HUES6 (cell line): ENCODE measurements at regions not wholly inside any gene's neighbourhood (a gene's known extent, or its start where the extent isn't known, plus 50 kb on each side); places are given as distances from the start of the nearest gene placed in this dataset.

Experiments used
- H3K27ac ChIP-seq: 2 replicates; pipeline ENCODE4 v1.7.0; 2013; ENCODE audit warnings: low read depth, mild to moderate bottlenecking, low read length, inconsistent platforms
- H3K27me3 ChIP-seq: 2 replicates; pipeline ENCODE4 v1.6.1; 2013; ENCODE audit warnings: low read length; ENCODE audit not compliant: control insufficient read depth, insufficient read depth
- H3K36me3 ChIP-seq: 2 replicates; pipeline ENCODE4 v1.6.1; 2013; ENCODE audit warnings: low read length; ENCODE audit not compliant: control insufficient read depth, insufficient read depth
- H3K4me1 ChIP-seq: 2 replicates; pipeline ENCODE4 v1.6.1; 2013; ENCODE audit warnings: low read length; ENCODE audit not compliant: control insufficient read depth, insufficient read depth
- H3K4me3 ChIP-seq: 2 replicates; pipeline ENCODE4 v1.5.1; 2013; ENCODE audit warnings: low read depth, low read length
- H3K9ac ChIP-seq: one replicate; pipeline ENCODE4 v1.6.1; 2013; ENCODE audit warnings: mild to moderate bottlenecking, low read length
- H3K9me3 ChIP-seq: 2 replicates; pipeline ENCODE4 v1.6.1; 2013; ENCODE audit warnings: low read depth, low read length; ENCODE audit not compliant: control insufficient read depth, insufficient read depth

DNA sequence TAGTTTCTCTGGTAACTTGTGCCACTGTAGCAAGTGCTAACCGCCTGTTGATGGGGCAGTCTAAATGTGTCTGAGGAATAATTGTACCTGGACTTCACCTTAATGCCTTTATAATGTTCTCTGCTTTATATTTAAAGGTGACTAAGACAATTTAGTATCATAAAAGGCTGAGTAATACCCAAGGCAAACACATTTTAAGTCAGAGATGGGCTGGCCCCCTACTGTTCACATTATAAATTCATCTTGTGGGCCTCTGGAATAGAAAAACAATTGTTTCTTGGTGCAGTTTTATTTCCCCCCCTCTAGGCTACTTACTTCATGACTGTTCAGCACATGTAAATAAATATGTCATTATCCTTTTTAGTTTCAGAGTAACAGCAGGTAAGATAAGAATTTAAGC is 559.3 kb upstream of the PIK3C3 start:
- no peak overlapping the region for H3K4me3 ChIP-seq
- no peaks in the 10 kb centered on the region for H3K36me3 ChIP-seq
- H3K4me1 ChIP-seq, result peaks cover 14% of the 10 kb centered on the region; the same call in 1 of the 2 replicates
- H3K27ac ChIP-seq, result no peak overlapping the region
- H3K9me3 ChIP-seq, result no peaks in the 10 kb centered on the region
- no peak overlapping the region for H3K9ac ChIP-seq
- H3K27me3 ChIP-seq, result no peaks in the 10 kb centered on the region

DNA sequence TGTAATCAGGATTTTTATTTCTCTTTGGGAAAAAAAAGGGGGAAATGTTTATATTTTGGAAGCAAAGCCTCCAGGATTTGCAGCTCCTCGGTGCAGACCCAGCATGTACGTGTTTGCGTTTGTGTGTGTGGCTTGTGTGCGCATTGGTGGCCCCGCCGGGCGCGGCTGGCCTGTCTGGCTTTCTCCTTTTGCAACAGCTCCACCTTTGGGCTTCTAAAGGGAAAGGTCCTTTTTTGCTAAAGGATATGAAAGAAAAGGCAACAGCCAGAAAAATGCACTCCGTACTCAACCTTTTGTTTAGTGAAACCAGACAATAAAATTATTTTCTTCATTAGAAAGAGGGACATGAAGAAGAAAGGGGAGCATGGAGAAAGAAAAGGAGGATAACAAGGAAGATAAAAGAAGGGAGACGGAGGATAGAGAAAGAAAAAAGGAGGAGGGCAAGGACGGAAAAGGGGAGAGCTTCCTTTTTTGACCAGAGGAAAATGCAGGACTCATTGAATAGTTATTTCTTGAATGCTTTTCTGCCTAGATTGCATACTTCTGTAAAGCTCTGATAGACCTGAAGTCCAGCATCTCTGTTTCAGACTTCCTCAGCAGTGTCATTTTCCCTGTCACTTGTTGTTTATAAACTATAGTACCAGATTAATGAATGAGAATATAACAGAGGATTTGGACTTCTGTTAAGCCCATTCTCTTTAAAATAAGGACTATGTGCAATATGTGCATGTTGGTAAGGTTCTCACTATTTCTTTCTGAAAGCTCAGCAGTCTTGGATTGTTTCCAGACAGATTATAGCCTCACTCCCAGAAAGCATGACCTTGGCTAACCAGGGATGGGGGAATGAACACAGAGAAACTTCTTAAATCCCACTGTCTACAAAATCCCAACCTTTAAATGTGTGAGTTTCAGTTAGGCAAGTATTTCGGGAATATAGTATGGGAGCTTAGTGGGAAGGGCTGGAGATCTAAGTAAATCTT is 563.1 kb upstream of the PIK3C3 start:
- no peak overlapping the region; the same call in 1 of the 2 replicates for H3K27ac ChIP-seq
- H3K36me3 ChIP-seq, result no peaks in the 10 kb centered on the region
- no peaks in the 10 kb centered on the region for H3K27me3 ChIP-seq
- peaks cover 20% of the 10 kb centered on the region; the same call in 1 of the 2 replicates for H3K4me1 ChIP-seq
- no peaks in the 10 kb centered on the region for H3K9me3 ChIP-seq
- H3K4me3 ChIP-seq, result 0 out of 2 replicates have a peak overlapping the region, but pooled peaks have one; percentile 22
- H3K9ac ChIP-seq, result no peak overlapping the region

DNA sequence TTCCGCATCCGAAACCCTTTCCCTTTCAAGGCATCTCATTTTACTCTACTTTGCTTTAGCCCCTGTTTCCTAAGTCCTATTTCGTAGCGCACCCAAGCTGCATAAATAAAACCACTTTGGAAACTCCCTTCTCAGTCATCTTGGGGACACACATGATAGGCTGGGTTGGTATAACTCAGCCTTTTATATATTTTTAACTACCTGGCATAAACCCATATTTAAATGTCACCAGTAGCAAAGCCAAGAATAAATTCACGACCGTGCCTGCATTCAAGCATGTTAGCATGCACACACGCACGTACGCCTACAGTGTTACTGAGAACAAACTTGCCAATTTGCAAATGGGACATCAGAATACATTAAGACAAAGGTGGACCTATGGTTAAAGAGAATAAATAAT is 564.7 kb upstream of the PIK3C3 start:
- Histone ChIP-seq H3K4me3 (no peak overlapping the region), H3K9ac (no peak overlapping the region), H3K27me3 (no peaks in the 10 kb centered on the region), H3K9me3 (no peaks in the 10 kb centered on the region), H3K36me3 (no peaks in the 10 kb centered on the region), H3K27ac (no peak overlapping the region), H3K4me1 (peaks cover 20% of the 10 kb centered on the region; the same call in 1 of the 2 replicates)

DNA sequence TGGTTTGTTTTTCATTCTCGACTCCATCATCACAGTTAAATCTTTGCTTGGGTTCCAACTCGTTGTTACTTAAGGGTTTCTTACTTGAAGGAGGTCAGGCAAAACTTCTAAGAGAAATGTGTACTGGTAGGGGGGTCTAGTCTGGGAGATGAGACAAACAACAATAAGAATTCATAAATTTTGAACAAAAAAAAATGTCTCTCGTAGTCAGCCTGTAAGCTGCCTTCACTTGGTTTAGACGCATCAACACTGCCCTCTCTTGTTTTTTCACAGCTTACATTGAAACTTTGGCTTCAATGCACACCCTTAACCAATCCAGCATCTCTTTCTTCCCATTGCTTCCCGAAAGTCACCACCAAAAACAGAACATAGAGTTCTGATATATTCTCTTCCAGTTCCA is 576.4 kb upstream of the PIK3C3 start:
- no peak overlapping the region for H3K9ac ChIP-seq
- H3K4me3 ChIP-seq, result no peak overlapping the region
- no peaks in the 10 kb centered on the region for H3K36me3 ChIP-seq
- H3K27me3 ChIP-seq, result no peaks in the 10 kb centered on the region
- peaks cover 3% of the 10 kb centered on the region; the same call in 1 of the 2 replicates for H3K4me1 ChIP-seq
- H3K27ac ChIP-seq, result no peak overlapping the region
- no peaks in the 10 kb centered on the region for H3K9me3 ChIP-seq

DNA sequence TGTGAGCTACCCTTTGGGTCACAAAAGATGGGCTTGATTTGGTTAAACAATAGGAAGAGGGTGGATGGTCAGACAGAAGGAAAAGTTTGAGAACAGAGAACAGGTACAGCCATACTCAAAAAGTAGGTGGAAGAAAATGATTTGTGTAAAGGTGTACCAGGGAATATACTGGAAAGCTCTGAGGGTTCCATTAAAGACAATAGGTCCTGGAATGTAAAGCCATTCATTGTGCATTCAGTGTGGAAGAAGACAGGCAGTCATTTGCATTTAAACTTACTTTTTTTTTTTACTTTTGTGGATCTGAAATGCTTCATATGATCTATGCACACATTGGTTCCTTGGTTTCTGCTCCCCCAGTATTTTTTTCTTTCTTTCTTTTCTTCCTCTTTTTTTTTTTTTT is 581.4 kb upstream of the PIK3C3 start:
- no peaks in the 10 kb centered on the region for H3K9me3 ChIP-seq
- H3K27ac ChIP-seq, result peak overlapping the region; percentile 39; the same call in 1 of the 2 replicates
- no peak overlapping the region for H3K4me3 ChIP-seq
- no peak overlapping the region for H3K9ac ChIP-seq
- no peaks in the 10 kb centered on the region for H3K36me3 ChIP-seq
- H3K4me1 ChIP-seq, result peaks cover 27% of the 10 kb centered on the region
- no peaks in the 10 kb centered on the region for H3K27me3 ChIP-seq

DNA sequence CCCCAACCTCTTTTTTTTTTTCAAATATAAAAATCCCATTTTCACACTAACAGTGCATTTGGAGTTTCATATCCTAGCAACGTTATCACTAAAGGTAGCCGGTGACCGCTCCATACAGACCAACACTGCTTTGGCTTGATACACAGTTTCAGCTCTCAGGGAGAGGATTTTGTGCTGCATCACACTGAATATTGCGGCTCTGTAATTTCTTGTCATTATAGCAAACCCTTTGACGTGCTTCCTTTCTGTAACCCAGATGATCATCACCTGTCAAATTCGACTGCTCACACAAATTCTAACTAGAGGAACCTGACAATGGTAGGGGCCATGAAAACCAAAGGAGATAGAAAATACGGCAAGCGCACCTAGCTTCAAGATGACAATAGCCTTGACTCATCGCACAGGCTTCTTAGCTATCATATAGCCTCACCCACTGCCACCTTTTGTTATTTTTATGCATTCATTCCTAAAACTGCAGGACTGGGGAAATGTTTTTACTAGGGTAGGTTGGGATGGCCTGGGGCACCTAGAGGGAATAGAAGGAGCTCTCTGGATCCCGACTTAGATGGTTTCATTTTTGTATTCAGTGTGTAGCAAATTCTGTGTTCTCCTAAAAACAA is 582.9 kb upstream of the PIK3C3 start:
- Histone ChIP-seq H3K4me3 (0 out of 2 replicates have a peak overlapping the region, but pooled peaks have one; percentile 21), H3K27me3 (no peaks in the 10 kb centered on the region), H3K9ac (peak overlapping the region; percentile 44), H3K4me1 (peaks cover 27% of the 10 kb centered on the region), H3K36me3 (no peaks in the 10 kb centered on the region), H3K27ac (no peak overlapping the region; the same call in 1 of the 2 replicates), H3K9me3 (no peaks in the 10 kb centered on the region)

DNA sequence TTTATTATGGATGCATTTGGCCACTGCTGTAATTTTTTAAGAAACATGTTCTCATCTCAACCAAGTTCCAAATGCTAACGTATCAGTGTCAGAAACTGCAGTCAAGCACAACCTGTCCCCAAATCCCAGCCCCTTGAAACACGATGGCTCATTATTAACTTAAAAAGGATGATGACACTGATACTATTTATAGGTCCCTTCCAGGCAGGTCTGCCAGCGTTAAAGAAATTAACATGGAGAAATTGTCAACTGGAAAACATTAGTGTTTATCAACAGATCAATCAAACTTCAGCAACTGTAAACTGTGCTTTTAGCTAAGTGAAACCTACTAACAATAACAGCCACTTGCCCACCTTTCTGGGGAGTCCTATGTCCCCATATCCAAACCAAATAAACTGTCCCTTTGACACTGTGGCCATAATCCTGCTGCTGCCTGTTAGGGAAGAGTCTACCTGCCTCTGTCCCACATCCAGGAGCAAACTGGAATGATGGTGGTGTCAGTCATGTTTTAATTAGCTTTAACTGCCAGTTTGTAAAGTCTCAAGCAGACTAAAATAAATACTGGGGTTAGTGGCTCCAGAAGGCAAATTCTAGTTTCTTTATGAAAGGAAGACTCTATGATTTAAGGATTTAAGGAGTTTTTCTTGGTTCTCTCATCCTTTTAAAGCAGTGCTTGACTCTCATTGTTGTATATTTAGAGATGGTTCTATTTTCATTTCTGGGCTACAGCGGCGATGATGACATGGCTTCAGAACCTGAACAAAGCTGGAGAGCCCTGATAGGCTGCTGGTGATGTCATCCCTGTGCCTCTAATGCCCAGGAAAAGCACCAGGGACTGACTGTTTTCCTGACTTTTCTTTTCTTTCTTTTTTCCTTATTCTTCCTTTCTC is 583.6 kb upstream of the PIK3C3 start:
- Histone ChIP-seq H3K4me3 (no peak overlapping the region), H3K27me3 (no peaks in the 10 kb centered on the region), H3K4me1 (peaks cover 27% of the 10 kb centered on the region), H3K9ac (no peak overlapping the region), H3K36me3 (no peaks in the 10 kb centered on the region), H3K9me3 (no peaks in the 10 kb centered on the region), H3K27ac (no peak overlapping the region; the same call in 1 of the 2 replicates)

DNA sequence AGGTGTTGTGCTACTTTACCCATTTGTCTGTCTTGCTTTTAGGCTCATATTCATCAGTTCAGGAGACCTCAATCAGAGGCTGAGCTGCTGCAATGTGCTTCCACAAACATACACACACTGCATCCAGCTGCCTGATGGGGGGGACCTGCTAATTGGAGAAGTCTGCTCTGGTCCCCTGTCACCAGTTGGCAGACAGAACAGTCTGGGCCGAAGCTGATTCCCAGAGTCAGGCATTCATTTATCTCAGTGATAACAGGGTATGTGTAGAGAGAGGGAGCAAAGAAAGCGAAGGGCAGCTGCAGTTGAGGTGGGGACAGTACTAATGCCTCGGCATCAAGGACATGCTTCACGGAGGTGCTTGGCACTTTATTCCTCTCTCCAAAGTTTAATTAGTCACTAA is 584.3 kb upstream of the PIK3C3 start:
- no peak overlapping the region for H3K27ac ChIP-seq
- H3K4me3 ChIP-seq, result no peak overlapping the region
- H3K9ac ChIP-seq, result no peak overlapping the region
- H3K36me3 ChIP-seq, result no peaks in the 10 kb centered on the region
- no peaks in the 10 kb centered on the region for H3K27me3 ChIP-seq
- peaks cover 27% of the 10 kb centered on the region for H3K4me1 ChIP-seq
- H3K9me3 ChIP-seq, result no peaks in the 10 kb centered on the region

DNA sequence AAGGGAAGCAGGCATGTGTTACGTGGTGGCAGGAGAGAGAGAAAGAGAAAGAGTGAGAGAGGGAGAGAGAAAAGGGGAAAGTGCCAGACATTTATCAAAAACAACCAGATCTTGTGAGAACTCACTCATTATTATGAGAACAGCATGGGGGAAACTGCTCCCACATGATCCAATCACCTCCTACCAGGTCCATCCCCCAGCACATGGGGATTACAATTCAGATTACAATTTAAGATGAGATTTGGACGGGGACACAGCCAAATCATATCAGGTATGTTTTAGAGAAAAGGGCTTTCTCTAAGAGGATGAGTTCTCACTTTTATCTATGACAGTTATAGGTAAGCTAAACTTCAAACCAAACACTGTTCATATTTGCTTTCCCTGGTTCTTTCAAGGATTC is 597.3 kb upstream of the PIK3C3 start:
- Histone ChIP-seq H3K27me3 (no peaks in the 10 kb centered on the region), H3K4me3 (no peak overlapping the region), H3K27ac (no peak overlapping the region), H3K4me1 (peaks cover 6% of the 10 kb centered on the region; the same call in 1 of the 2 replicates), H3K36me3 (no peaks in the 10 kb centered on the region), H3K9ac (no peak overlapping the region), H3K9me3 (0 out of 2 replicates have a peak, but pooled peaks cover 7% of the 10 kb centered on the region)

DNA sequence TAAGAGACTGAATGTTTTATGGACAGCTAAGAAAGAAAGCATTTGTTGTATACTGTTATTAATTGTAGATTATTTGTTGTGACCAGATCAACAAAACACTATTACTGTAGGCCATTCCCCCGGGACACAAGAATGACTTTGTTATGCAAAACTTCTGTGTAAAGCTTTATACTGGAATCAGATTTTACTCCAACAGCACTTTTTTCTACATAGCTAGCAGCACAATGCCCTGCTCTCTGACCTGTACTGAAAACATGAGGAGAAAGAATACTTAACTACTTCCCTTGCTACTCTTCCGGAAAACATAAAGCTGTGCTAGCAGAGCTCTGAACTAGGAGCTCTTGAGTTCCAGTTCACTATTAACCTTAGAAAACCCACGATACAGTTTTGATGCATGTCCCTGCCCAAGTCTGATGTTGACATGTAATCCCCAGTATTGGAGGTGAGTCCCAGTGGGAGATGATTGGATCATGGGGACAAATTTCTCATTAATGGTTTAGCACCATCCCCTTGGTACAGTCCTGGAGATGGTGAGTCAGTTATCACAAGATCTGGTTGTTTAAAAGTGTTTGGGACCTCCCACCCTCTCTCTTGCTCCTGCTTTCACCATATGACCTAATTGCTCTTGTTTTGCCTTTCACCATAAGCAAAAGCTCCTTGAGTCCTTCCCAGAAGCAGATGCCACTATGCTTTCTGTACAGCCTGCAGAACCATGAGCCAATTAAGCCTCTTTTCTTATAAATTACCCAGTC is 601.1 kb upstream of the PIK3C3 start:
- Histone ChIP-seq H3K9ac (no peak overlapping the region), H3K9me3 (0 out of 2 replicates have a peak, but pooled peaks cover 7% of the 10 kb centered on the region), H3K27me3 (no peaks in the 10 kb centered on the region), H3K4me3 (no peak overlapping the region), H3K27ac (no peak overlapping the region), H3K4me1 (peaks cover 6% of the 10 kb centered on the region; the same call in 1 of the 2 replicates), H3K36me3 (no peaks in the 10 kb centered on the region)
